Activated CD8-positive, alpha-beta T cell treated with anti-CD3 and anti-CD28 coated beads for 36 hours (primary cell): ENCODE measurements at regions not wholly inside any gene's neighbourhood (a gene's known extent, or its start where the extent isn't known, plus 50 kb on each side); places are given as distances from the start of the nearest gene placed in this dataset.

Source experiments
- ATAC-seq: fragments of 200-7000 bp; cut with Tn5 transposase; one replicate; pipeline ENCODE4 v1.10.0; 2021; ENCODE audit warnings: mild to moderate bottlenecking, moderate library complexity
- CTCF ChIA-PET: fragments of 350-600 bp; sonication (Branson Sonifier 250); formaldehyde crosslinking; loops from one replicate; lab custom pipeline; 2021; ENCODE audit warnings: antibody characterized with exemption; lab: Charles Lee
- POLR2A ChIA-PET: fragments of 350-600 bp; sonication (Branson Sonifier 250); formaldehyde crosslinking; loops from one replicate; lab custom pipeline; 2021; ENCODE audit warnings: antibody characterized with exemption; lab: Charles Lee
- DNase-seq: peaks from one replicate; pipeline ENCODE4 v3.0.0-alpha.2; 2020
- H3K27ac Mint-ChIP-seq: one replicate; pipeline ENCODE4 v1.8.0; 2021; ENCODE audit warnings: mild to moderate bottlenecking, mixed read lengths
- H3K27me3 Mint-ChIP-seq: one replicate; pipeline ENCODE4 v1.8.0; 2021; ENCODE audit warnings: mixed read lengths
- H3K36me3 Mint-ChIP-seq: one replicate; pipeline ENCODE4 v1.8.0; 2021; ENCODE audit warnings: low read depth, mixed read lengths
- H3K4me1 Mint-ChIP-seq: one replicate; pipeline ENCODE4 v1.8.0; 2021; ENCODE audit warnings: low read depth, mixed read lengths
- H3K4me3 Mint-ChIP-seq: one replicate; pipeline ENCODE4 v1.8.0; 2021; ENCODE audit warnings: mild to moderate bottlenecking, moderate library complexity, mixed read lengths
- H3K9me3 Mint-ChIP-seq: one replicate; pipeline ENCODE4 v1.8.0; 2021; ENCODE audit warnings: mixed read lengths
- CTCF ChIP-seq: fragments of 200-600 bp; IDR thresholded peaks from one replicate; pipeline ENCODE4 v1.8.0; 2022; ENCODE audit warnings: antibody characterized with exemption, mild to moderate bottlenecking
- intact Hi-C: fragments of 100-400 bp; cut with micrococcal nuclease; formaldehyde crosslinking; loops from one replicate; pipeline ENCODE4 v1.10.0; 2022

GRCh38 chr5:52181403-52181802 lies 606.3 kb upstream of the ITGA1 start:
- TF ChIP-seq CTCF = no peak
- intact Hi-C loops = no loop called here
- no peak overlapping the region for H3K4me3 Mint-ChIP-seq
- ChIA-PET POLR2A (no interaction called here), CTCF (no interaction called here)
- DNase-seq = no peak
- ATAC-seq = no peak
- no peaks in the 10 kb centered on the region for H3K4me1 Mint-ChIP-seq
- peaks cover 2% of the 10 kb centered on the region for H3K9me3 Mint-ChIP-seq
- H3K27ac Mint-ChIP-seq = no peak overlapping the region
- H3K36me3 Mint-ChIP-seq = no peaks in the 10 kb centered on the region
- H3K27me3 Mint-ChIP-seq = no peaks in the 10 kb centered on the region

- Mint-ChIP-seq H3K4me3 (no peak overlapping the region), H3K27ac (no peak overlapping the region), H3K9me3 (no peaks in the 10 kb centered on the region), H3K27me3 (no peaks in the 10 kb centered on the region), H3K36me3 (no peaks in the 10 kb centered on the region), H3K4me1 (no peaks in the 10 kb centered on the region)
- no peak for TF ChIP-seq CTCF
- ChIA-PET POLR2A (no interaction called here), CTCF (no interaction called here)
- intact Hi-C loops = no loop called here
- DNase-seq (no peak), ATAC-seq (no peak)
Measured at GRCh38 chr5:52190737-52191136, 597.0 kb upstream of the ITGA1 start.

- intact Hi-C loops = no loop called here
- no peak for ATAC-seq
- Mint-ChIP-seq H3K4me1 (no peaks in the 10 kb centered on the region), H3K4me3 (no peak overlapping the region), H3K27me3 (no peaks in the 10 kb centered on the region), H3K27ac (no peak overlapping the region), H3K9me3 (peaks cover 4% of the 10 kb centered on the region), H3K36me3 (no peaks in the 10 kb centered on the region)
- CTCF ChIA-PET = no interaction called here
- no peak for TF ChIP-seq CTCF
- no peak for DNase-seq
- POLR2A ChIA-PET = no interaction called here
Measured at GRCh38 chr5:52199833-52200232, 587.9 kb upstream of the ITGA1 start.

- ChIA-PET CTCF (interaction anchor here (0.7 kb wide), 1 partner anchor 29 kb away, joined by 3 read pairs; no protein-coding TSS in a partner anchor), POLR2A (no interaction called here)
- Mint-ChIP-seq H3K4me1 (no peaks in the 10 kb centered on the region), H3K27me3 (no peaks in the 10 kb centered on the region), H3K9me3 (peaks cover 4% of the 10 kb centered on the region), H3K36me3 (no peaks in the 10 kb centered on the region), H3K27ac (no peak overlapping the region), H3K4me3 (no peak overlapping the region)
- no peak for ATAC-seq
- intact Hi-C loops = no loop called here
- no peak for TF ChIP-seq CTCF
- DNase-seq = no peak
Measured at GRCh38 chr5:52202256-52202655, 585.5 kb upstream of the ITGA1 start.

GRCh38 chr5:52204310-52204709 lies 583.4 kb upstream of the ITGA1 start:
- ATAC-seq = no peak

More at GRCh38 chr5:52204310-52204709, 583.4 kb upstream of the ITGA1 start:
- Mint-ChIP-seq H3K27ac (no peak overlapping the region), H3K9me3 (peaks cover 3% of the 10 kb centered on the region), H3K27me3 (no peaks in the 10 kb centered on the region), H3K36me3 (no peaks in the 10 kb centered on the region), H3K4me3 (no peak overlapping the region), H3K4me1 (no peaks in the 10 kb centered on the region)
- ChIA-PET CTCF (no interaction called here), POLR2A (no interaction called here)
- intact Hi-C loops = no loop called here
- TF ChIP-seq CTCF = no peak
- no peak for DNase-seq
